Astrocyte of the cerebellum (primary cell): ENCODE measurements at regions not wholly inside any gene's neighbourhood (a gene's known extent, or its start where the extent isn't known, plus 50 kb on each side); places are given as distances from the start of the nearest gene placed in this dataset.

Experiments used
- DNase-seq: peaks from one replicate; pipeline ENCODE4 v3.0.0-alpha.2; 2011; ENCODE audit warnings: low read depth
- H3K4me3 ChIP-seq: 2 replicates; pipeline ENCODE4 v1.5.1; 2011; ENCODE audit warnings: mild to moderate bottlenecking, low read depth, low read length, moderate library complexity
- CTCF ChIP-seq: IDR thresholded peaks from 2 replicates; pipeline ENCODE4 v1.5.1; 2012; ENCODE audit warnings: low read length, low read depth, moderate library complexity, mild to moderate bottlenecking; ENCODE audit errors: missing control alignments
- in situ Hi-C: cut with HindIII; loops from 2 replicates; pipeline ENCODE4 v1.10.0; 2017; ENCODE audit warnings: low sequenced_read_pairs

- no peak for TF ChIP-seq CTCF
- no peak overlapping the region for H3K4me3 ChIP-seq
- in situ Hi-C loops = no loop called here
- no peak for DNase-seq
Measured at GRCh38 chr17:12410717-12411116, 255.0 kb upstream of the MYOCD start.

GRCh38 chr17:12415031-12415430, 250.7 kb upstream of the MYOCD start:
- in situ Hi-C loops = no loop called here
- peak; percentile 12 for DNase-seq
- H3K4me3 ChIP-seq = no peak overlapping the region
- TF ChIP-seq CTCF = no peak

- no peak for TF ChIP-seq CTCF
- H3K4me3 ChIP-seq = no peak overlapping the region
- DNase-seq = no peak
- in situ Hi-C loops = no loop called here
Measured at GRCh38 chr17:12421077-12421476, 244.6 kb upstream of the MYOCD start.

GRCh38 chr17:12421646-12422306, 243.9 kb upstream of the MYOCD start:
- no peak for TF ChIP-seq CTCF
- in situ Hi-C loops = no loop called here
- DNase-seq = no peak
- H3K4me3 ChIP-seq = no peak overlapping the region

- in situ Hi-C loops = no loop called here
- TF ChIP-seq CTCF = no peak
- H3K4me3 ChIP-seq = no peak overlapping the region
- DNase-seq = no peak
Measured at GRCh38 chr17:12422651-12423050, 243.0 kb upstream of the MYOCD start.

- in situ Hi-C loops = no loop called here
Measured at GRCh38 chr17:12423337-12423736, 242.4 kb upstream of the MYOCD start.

More at GRCh38 chr17:12423337-12423736, 242.4 kb upstream of the MYOCD start:
- no peak for TF ChIP-seq CTCF
- no peak overlapping the region for H3K4me3 ChIP-seq
- no peak for DNase-seq
